GM19438 (cell line): ENCODE measurements at regions not wholly inside any gene's neighbourhood (a gene's known extent, or its start where the extent isn't known, plus 50 kb on each side); places are given as distances from the start of the nearest gene placed in this dataset.

Experiments
- ATAC-seq: cut with Tn5 transposase; IDR thresholded peaks from one replicate; pipeline ENCODE4 v1.9.1; 2021; ENCODE audit warnings: low read depth; ENCODE audit not compliant: unreplicated experiment

- no peak for ATAC-seq
These were observed 295.8 kb upstream of the SLC7A11 start for GRCh38 chr4:138537731-138538490.

GRCh38 chr4:138535316-138535715, 293.2 kb upstream of the SLC7A11 start:
- ATAC-seq, result no peak

- ATAC-seq, result no peak
These were observed 280.2 kb upstream of the SLC7A11 start for GRCh38 chr4:138522366-138522765.

DNA sequence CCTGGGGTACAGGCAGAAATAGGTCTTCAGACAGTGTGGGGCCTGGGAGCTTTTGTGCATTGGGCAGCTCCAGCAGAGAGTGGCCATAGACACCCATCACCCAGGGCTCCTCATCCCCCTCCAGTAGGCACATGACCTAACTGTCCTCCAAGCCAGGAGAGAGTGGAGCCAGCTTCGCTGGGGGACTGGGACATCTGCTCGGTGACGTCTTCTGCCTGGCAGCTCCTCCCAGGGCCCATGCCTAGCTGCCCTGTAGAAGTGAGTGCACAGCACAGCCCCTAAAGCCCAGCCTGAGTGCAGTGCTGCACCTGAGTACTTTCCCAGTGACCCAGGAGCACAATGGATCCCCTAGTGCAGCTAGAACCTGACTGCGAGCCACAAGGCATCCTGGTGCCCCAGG, 279.7 kb upstream of the SLC7A11 start:
- ATAC-seq, result no peak

GRCh38 chr4:138519436-138519835, 277.3 kb upstream of the SLC7A11 start:
- ATAC-seq, result no peak

DNA sequence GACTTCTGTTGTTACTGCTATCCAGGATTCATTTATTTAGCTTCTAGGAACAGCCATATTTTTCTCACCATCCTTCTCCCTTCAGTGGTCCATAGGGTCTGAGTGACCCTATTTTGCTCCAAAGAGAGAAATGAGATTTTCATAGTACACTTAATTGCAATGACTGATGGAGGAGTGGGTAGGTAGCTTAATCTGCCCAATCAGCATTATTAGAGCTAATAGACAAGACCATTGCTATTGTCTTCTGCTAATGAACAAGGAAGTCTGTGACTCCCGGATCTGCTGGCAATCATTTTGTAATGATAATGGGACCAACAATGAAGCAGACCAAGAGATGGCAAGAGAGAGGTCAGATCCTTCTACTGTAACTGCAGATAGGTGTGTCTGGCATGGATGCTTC, 271.4 kb upstream of the SLC7A11 start:
- ATAC-seq, result no peak

DNA sequence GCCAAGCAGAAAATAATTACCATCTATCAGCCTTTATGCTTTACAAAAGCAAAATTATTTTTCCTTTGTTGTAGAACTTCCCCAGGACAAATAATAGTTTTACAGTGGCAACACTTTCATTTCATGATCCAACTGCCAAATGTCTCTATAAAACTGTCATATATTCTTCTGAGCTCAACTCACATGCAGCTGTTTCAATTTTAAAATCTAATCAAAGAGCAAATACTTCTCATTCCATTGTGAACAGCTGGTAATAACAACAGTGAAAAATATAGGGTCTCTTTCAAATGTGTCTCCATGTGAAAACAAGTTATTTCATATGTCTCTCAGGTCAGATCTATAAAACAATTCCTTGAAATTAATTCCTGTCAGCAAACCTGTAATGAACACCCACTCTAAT, 270.6 kb upstream of the SLC7A11 start:
- ATAC-seq, result no peak

DNA sequence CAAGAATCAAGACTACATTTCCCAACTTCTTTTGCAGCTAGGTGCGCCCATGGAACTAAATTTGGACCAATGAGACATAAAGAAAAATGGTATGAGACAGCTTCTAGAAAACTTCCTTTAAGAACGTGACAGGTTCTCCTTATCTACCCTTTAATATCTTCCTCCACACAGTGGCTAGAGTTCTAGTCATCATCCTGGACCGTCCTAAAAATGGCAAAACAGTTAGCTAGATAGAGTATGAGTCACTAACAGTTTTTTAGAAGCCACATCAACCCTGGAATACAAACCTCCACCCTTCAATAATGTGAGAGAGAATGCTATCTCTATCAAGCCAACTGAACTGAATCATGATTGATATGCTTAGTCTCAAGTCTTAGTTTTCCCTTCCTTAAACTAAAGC, 267.9 kb upstream of the SLC7A11 start:
- no peak for ATAC-seq

DNA sequence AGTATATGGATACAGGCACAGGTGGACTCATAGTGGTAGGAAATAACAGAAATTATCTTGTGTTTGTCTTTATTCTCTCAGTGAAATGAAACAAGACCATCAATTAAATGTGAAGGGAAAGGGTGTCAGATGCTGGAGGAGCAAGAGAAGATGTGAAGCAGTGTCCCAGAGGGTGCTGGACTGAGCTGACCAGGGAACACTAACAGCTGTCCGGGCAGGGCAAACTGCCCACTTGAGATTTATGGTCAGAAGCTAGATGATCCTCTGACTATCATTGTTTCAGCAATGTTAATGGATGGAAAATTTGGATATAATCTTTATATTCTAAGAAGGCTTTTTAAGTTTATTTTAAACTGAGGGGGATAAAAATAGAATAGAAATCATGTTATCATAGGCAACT, 267.2 kb upstream of the SLC7A11 start:
- no peak for ATAC-seq

- no peak for ATAC-seq
These were observed 265.4 kb upstream of the SLC7A11 start for GRCh38 chr4:138507522-138507921.

DNA sequence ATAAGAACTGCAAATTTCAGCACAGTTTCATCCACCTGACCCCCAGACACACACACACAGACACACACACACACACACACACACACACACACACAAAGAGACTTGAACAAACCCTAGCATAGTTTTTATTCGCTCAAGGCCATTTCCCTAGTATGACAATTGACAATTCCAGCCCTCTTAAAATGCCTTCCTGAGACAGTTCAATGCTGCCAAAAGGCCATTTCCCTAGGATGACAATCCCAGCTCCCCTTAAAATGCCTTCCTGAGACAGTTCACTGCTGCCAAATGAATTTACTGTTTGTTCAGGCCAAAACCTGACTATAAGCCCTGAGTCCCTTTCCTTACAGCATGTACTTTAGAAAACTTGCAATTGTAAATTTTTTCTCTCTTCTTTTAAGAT, 259.5 kb upstream of the SLC7A11 start:
- no peak for ATAC-seq

GRCh38 chr4:138500869-138501268, 258.7 kb upstream of the SLC7A11 start:
- ATAC-seq, result no peak

DNA sequence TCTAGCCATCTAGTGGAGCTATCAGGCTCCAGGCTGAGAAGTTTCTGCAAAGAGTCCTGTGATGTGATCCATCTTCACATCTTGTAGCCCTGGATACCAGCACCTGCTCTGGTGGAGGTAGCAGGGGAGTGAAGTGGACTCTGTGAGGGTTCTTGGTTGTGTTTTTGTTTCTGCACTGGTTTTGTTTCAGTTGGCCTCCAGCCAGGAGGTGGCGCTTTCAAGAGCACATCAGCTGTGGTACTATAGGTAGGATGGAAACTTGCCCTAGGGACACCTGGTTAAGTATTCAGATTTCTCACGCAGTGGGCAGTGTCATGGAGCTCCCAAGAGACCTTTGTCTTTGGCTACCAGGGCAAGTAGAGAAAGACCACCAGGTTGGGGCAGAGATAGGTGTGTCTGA, 257.5 kb upstream of the SLC7A11 start:
- ATAC-seq, result no peak

DNA sequence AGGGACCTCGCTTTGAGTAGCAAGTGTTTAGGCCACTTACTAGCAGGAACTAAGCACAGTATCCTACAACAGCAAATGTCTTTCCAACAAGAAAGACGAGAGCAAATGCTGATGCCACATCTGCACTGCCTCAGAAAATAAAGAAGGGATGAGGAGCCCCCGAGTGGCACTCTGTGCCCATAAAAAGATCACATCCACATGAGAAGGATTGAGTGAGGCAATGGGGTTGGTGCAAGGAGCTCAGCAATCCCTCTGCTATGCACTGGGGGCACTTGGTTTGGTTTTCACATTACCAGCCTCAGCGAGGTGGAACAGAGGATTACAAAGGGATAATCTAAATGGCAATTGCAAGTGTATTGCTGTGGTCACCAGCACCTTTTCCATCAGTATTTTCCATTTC, 252.8 kb upstream of the SLC7A11 start:
- no peak for ATAC-seq

- ATAC-seq, result no peak
These were observed 252.0 kb upstream of the SLC7A11 start for GRCh38 chr4:138494116-138494515.

GRCh38 chr4:138492176-138492575, 250.0 kb upstream of the SLC7A11 start:
- ATAC-seq, result no peak

DNA sequence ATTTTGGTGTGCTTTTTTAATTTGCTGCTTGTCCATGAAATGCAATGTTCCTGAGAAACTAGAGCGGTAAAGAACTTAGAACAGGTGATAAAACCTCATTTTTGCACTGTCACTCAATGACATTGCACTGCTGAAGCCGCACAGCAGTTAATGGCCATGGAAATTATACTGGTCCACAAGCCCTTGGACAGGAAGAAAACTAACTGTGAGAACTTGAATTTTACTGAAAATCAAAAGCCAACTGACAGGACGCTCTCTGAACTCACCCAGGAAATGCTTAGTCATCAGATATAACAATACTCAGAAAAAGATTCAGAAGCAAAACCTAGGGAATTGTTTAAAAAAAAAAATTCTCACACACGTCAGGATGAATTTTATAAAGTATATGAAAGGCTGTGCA, 246.4 kb upstream of the SLC7A11 start:
- no peak for ATAC-seq

DNA sequence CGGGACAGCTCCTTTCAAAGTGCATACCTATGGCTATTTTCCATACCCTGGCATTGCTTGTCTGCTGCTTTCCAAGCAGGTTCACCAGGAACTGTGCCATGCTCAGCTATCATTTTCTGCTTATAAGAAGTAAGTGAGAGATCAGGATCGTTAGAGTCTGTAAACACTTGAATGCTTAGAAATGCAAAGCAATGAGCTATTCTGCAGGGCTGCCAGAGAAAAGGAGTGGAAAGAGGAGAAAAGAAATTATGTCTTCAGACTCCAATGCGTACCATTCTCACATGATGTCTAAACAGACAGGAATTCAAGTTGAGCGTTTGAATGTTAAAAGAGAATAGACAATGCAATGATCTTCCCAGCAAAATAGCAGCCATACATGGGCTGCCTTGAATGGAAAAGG, 245.5 kb upstream of the SLC7A11 start:
- no peak for ATAC-seq

GRCh38 chr4:138487230-138487629, 245.1 kb upstream of the SLC7A11 start:
- no peak for ATAC-seq

DNA sequence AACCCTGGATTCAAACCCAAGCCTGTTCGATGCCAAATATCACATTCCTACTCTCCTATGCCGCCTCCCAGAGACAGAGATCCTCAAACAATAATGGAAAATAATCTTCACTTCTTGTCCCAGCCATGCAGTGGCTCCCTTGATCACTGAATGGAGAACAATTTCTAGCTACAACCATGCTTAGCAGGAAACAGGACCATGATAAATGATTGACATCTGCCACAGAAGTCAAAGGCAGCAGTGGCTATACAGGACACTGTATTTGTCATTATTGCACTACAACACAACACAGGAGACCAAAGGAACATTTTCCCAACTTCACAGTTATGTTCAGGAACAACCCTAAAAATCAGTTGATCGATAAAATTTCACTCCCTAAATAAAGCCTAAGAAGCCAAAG, 243.3 kb upstream of the SLC7A11 start:
- no peak for ATAC-seq

- ATAC-seq, result no peak
These were observed 233.0 kb upstream of the SLC7A11 start for GRCh38 chr4:138475116-138475515.

GRCh38 chr4:138473339-138473738, 231.2 kb upstream of the SLC7A11 start:
- no peak for ATAC-seq
